Common myeloid progenitor, CD34-positive (primary cell): ENCODE measurements at regions not wholly inside any gene's neighbourhood (a gene's known extent, or its start where the extent isn't known, plus 50 kb on each side); places are given as distances from the start of the nearest gene placed in this dataset.
"Not testable (repeated sequence)": the region's sequence is repeated elsewhere in the genome, so short reads cannot be mapped to it uniquely, and the experiment has no call there.

Experiments used
- CTCF ChIA-PET: fragments of 350-600 bp; sonication (Branson Sonifier 250); formaldehyde crosslinking; loops from one replicate; lab custom pipeline; 2021; ENCODE audit warnings: antibody characterized with exemption; lab: Charles Lee
- POLR2A ChIA-PET: fragments of 350-600 bp; sonication (Branson Sonifier 250); formaldehyde crosslinking; loops from one replicate; lab custom pipeline; 2021; ENCODE audit warnings: antibody characterized with exemption; lab: Charles Lee
- DNase-seq, 3 donors: peaks; one replicate each; pipeline versions ENCODE4 v3.0.0 to v3.0.0-alpha.2; 2013
- H3K27ac ChIP-seq, 2 experiments: 1 replicate in 1 of 2; 2 replicates in 1 of 2; pipeline ENCODE4 v1.7.0; 2013; ENCODE audit warnings: inconsistent platforms in 2 of 2, low read length in 2 of 2, mild to moderate bottlenecking in 2 of 2, low read depth in 1 of 2, moderate library complexity in 1 of 2; ENCODE audit not compliant: severe bottlenecking in 2 of 2, insufficient read depth in 1 of 2, poor library complexity in 1 of 2
- H3K27me3 ChIP-seq, 5 experiments: replicated peaks in 2 of 5; 1 replicate in 3 of 5; 2 replicates in 2 of 5; pipeline versions ENCODE4 v1.6.1 to v1.7.0; 2013; ENCODE audit warnings: low read length in 4 of 5, mild to moderate bottlenecking in 2 of 5, moderate library complexity in 2 of 5, inconsistent platforms in 1 of 5; ENCODE audit not compliant: insufficient read depth in 5 of 5, control insufficient read depth in 4 of 5
- H3K36me3 ChIP-seq, 4 experiments: 1 replicate in 2 of 4; 2 replicates in 2 of 4; pipeline versions ENCODE4 v1.6.1 to v1.7.0; 2013; ENCODE audit warnings: low read length in 3 of 4, control low read depth in 1 of 4, mild to moderate bottlenecking in 1 of 4; ENCODE audit not compliant: control insufficient read depth in 4 of 4, insufficient read depth in 4 of 4
- H3K4me1 ChIP-seq, 4 experiments: 1 replicate in 3 of 4; 2 replicates in 1 of 4; pipeline versions ENCODE4 v1.6.1 to v1.7.1; 2013; ENCODE audit warnings: low read length in 3 of 4, mild to moderate bottlenecking in 3 of 4, control low read depth in 1 of 4, inconsistent platforms in 1 of 4, moderate library complexity in 1 of 4; ENCODE audit not compliant: control insufficient read depth in 4 of 4, insufficient read depth in 4 of 4; ENCODE audit errors: control extremely low read depth in 1 of 4
- H3K4me3 ChIP-seq, 7 experiments: 1 replicate in 4 of 7; 2 replicates in 3 of 7; pipeline versions ENCODE4 v1.5.1 to v1.7.0; 2013; ENCODE audit warnings: mild to moderate bottlenecking in 7 of 7, low read length in 6 of 7, moderate library complexity in 6 of 7, inconsistent platforms in 2 of 7, low read depth in 2 of 7, control low read depth in 1 of 7; ENCODE audit not compliant: insufficient read depth in 4 of 7, control insufficient read depth in 1 of 7; ENCODE audit errors: extremely low read depth in 1 of 7
- H3K9me3 ChIP-seq, 5 experiments: 1 replicate in 4 of 5; 2 replicates in 1 of 5; pipeline versions ENCODE4 v1.6.1 to v1.7.1; 2013; ENCODE audit warnings: low read length in 4 of 5, mild to moderate bottlenecking in 2 of 5, inconsistent platforms in 1 of 5, low read depth in 1 of 5, moderate library complexity in 1 of 5; ENCODE audit not compliant: control insufficient read depth in 4 of 5, insufficient read depth in 2 of 5; ENCODE audit errors: control extremely low read depth in 1 of 5
- WGBS: methylation state at CpG from one replicate; pipeline ENCODE4 v1.1.5; 2013; ENCODE audit not compliant: insufficient coverage; 5-methylcytosine and 5-hydroxymethylcytosine counted together

- H3K9me3 ChIP-seq, H3K36me3 ChIP-seq, H3K27ac ChIP-seq, H3K4me3 ChIP-seq, H3K4me1 ChIP-seq, CTCF ChIA-PET, H3K27me3 ChIP-seq, DNase-seq, POLR2A ChIA-PET: not testable (repeated sequence)
Measured at GRCh38 chr14:37784827-37785223, 189.4 kb downstream of the TTC6 start.

GRCh38 chr14:37785298-37785697, 189.9 kb downstream of the TTC6 start:
- H3K36me3 ChIP-seq, H3K4me1 ChIP-seq, H3K9me3 ChIP-seq, H3K27ac ChIP-seq, CTCF ChIA-PET, POLR2A ChIA-PET, H3K4me3 ChIP-seq, DNase-seq, H3K27me3 ChIP-seq: not testable (repeated sequence)
- WGBS = 97% methylated on average over 7 of the region's 9 CpGs

DNA sequence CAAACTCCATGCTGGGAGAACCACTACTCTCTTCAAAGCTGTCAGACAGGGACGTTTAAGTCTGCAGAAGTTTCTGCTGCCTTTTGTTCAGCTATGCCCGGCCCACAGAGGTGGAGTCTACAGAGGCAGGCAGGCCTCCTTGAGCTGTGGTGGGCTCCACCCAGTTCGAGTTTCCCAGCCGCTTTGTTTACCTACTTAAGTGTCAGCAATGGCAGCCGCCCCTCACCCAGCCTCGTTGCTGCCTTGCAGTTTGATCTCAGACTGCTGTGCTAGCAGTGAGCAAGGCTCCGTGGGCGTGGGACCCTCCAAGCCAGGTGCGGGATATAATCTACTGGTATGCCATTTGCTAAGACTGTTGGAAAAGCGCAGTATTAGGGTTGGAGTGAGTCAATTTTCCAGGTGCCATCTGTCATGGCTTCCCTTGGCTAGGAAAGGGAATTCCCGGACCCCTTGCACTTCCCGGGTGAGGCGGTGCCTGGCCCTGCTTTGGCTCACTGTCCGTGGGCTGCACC, 190.7 kb downstream of the TTC6 start:
- H3K36me3 ChIP-seq, H3K4me1 ChIP-seq, H3K27me3 ChIP-seq, DNase-seq, H3K4me3 ChIP-seq, H3K27ac ChIP-seq, H3K9me3 ChIP-seq, POLR2A ChIA-PET, CTCF ChIA-PET: not testable (repeated sequence)
- 92% methylated on average over 14 of the region's 14 CpGs for WGBS

DNA sequence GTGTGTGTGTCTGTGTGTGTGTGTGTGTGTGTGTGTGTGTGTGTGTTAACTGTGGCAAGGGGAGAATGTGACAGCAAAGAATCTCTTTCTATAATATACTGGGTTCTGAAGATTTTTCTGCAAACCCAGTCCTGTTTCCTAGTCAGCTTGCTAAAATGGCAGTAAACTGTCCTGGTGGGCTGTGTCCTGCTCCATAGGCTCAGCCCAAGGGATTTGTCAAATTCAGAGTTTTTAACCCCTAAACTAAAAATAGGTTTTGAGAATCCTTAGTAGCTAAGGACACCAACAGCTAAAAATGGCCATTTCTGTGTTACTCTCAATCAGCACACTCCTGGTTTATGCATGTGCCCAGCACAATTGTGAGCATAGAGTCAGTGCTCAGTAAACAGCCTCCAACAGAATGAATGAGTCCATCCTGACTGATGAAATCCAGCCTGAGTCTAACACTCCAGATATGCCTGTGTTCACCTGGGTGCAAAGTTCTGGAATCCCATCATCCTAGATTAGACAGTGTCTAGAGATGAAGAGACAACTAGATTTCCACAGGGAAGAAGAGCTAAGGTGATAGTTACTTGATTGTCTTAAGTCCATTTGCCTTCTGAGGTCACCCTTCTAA, 192.6 kb downstream of the TTC6 start:
- Histone ChIP-seq H3K9me3 (no peaks in the 10 kb centered on the region), H3K4me3 (no peak overlapping the region), H3K27ac (no peak overlapping the region), H3K36me3 (no peaks in the 10 kb centered on the region), H3K4me1 (no peaks in the 10 kb centered on the region), H3K27me3 (peaks cover 0 to 2% (median 0%) of the 10 kb centered on the region in 5 experiments)
- DNase-seq = no peak
- POLR2A ChIA-PET = no interaction called here
- CTCF ChIA-PET = no interaction called here

GRCh38 chr14:37791384-37792036, 196.1 kb downstream of the TTC6 start:
- ChIA-PET CTCF (no interaction called here), POLR2A (no interaction called here)
- Histone ChIP-seq H3K27ac (no peak overlapping the region), H3K9me3 (no peaks in the 10 kb centered on the region), H3K4me1 (no peaks in the 10 kb centered on the region), H3K4me3 (no peak overlapping the region), H3K36me3 (no peaks in the 10 kb centered on the region), H3K27me3 (peaks cover 0 to 2% (median 0%) of the 10 kb centered on the region in 5 experiments)
- WGBS = no CpG with 5 or more reads among the region's 3 CpGs
- no peak for DNase-seq

- WGBS = no CpG with 5 or more reads among the region's 4 CpGs
- no peak overlapping the region for H3K27ac ChIP-seq
- H3K36me3 ChIP-seq = no peaks in the 10 kb centered on the region
- H3K27me3 ChIP-seq = peaks cover 0 to 2% (median 0%) of the 10 kb centered on the region in 5 experiments
- ChIA-PET CTCF (no interaction called here), POLR2A (no interaction called here)
- H3K4me1 ChIP-seq = no peaks in the 10 kb centered on the region
- H3K4me3 ChIP-seq = no peak overlapping the region
- no peak for DNase-seq
- H3K9me3 ChIP-seq = no peaks in the 10 kb centered on the region
Measured at GRCh38 chr14:37792124-37792523, 196.7 kb downstream of the TTC6 start.

DNA sequence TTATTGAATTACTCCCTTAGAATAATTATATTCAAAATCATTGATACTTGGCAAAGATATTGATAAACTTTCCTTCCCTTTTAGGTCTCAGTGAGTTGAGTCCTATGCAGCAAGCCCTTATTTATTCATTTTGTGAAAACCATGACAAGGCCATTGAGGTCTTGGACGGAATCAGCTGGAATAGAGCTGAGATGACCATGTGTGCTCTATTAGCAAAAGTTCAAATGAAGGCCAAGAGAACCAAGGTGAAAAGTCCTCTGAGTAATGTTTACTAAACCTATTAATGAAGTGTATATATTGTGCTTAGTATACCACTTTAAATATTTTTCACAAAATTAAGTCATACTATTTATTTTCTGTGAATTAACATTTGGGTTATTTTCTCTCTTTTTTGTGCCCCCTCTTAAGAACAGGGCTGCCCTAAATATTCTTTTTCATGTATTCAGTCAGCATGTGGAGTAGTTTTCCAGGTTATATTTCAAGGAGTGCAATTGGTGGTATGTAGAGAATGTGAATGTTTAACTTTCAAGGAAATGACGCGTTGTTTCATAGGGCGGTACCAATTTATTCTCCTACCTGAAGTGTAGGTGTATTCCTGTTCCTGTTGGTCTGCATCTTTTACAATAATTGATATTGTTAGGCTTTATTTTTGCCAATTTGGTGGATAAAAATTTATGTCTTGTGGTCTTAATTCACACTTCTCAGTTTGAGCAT, 201.4 kb downstream of the TTC6 start:
- WGBS = 100% methylated on average over 2 of the region's 4 CpGs
- POLR2A ChIA-PET = no interaction called here
- no peaks in the 10 kb centered on the region for H3K9me3 ChIP-seq
- no peak overlapping the region for H3K27ac ChIP-seq
- CTCF ChIA-PET = no interaction called here
- no peaks in the 10 kb centered on the region for H3K4me1 ChIP-seq
- H3K36me3 ChIP-seq = no peaks in the 10 kb centered on the region
- H3K4me3 ChIP-seq = no peak overlapping the region
- no peak for DNase-seq
- H3K27me3 ChIP-seq = no peaks in the 10 kb centered on the region
